ENCODE measurements at regions not wholly inside any gene's neighbourhood (a gene's known extent, or its start where the extent isn't known, plus 50 kb on each side); places are given as distances from the start of the nearest gene placed in this dataset.
"Not testable (repeated sequence)": the region's sequence is repeated elsewhere in the genome, so short reads cannot be mapped to it uniquely, and the experiment has no call there.

DNA sequence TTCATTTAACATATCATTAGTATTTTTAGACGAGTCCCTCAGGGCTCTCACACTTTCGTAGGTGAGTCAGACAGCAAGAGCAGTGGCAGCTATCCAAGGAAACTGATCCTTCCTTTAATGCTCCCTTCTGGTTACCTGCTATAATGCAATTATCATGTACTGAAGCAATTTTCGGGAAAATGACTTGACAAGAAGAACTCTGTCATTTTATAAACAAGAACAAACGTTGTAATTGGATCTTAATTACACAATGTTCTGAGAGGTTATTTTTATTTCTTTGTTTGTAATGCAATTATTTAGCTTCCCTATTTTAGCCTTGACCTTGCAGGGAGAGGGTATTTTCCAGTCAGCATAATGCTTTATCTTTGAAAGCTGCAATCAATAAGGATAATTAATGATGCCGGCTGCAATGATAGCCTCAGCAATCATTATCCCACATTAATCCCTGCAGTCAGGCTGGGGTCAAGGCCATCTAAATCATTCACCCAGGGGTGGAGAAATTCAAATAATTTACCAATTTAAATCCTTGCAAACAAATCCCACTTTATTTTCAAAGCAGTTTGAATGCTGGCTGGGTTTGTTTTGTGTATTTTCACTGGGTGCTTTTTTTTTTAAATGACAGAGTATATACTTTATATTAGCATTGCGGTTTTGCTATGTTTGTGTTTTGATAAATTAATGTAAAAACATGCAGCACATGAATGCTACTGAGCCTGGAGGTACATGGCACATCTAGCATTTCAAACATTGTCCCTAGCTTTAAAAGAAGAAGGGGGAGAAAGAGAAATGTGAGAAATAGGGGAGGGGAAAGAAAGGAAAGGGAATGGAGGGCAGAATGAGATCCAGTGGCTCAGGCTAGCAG, 249.9 kb downstream of the SHOX2 start:
- DNase-seq = no peak

DNA sequence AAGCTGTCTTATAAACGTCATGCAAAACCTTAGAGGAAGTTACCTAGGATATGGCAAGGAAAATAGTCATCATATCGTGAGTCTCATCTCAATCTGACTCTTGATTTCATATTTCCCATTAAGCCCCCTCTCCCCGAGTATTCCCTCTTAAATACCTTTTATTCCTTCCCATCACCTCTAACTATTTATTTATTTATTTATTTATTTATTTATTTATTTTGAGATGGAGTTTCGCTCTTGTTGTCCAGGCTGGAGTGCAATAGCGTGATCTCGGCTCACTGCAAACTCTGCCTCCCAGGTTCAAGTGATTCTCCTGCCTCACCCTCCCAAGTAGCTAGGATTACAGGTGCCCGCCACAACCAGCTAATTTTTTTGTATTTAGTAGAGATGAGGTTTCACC, 260.4 kb downstream of the SHOX2 start:
- DNase-seq = not testable (repeated sequence)

GRCh38 chr3:157844800-157845565, 261.2 kb downstream of the SHOX2 start:
- DNase-seq = no peak

- DNase-seq = no peak
These were observed 262.0 kb downstream of the SHOX2 start for GRCh38 chr3:157844216-157844615.

GRCh38 chr3:157841029-157841428, 265.2 kb downstream of the SHOX2 start:
- DNase-seq = no peak

DNA sequence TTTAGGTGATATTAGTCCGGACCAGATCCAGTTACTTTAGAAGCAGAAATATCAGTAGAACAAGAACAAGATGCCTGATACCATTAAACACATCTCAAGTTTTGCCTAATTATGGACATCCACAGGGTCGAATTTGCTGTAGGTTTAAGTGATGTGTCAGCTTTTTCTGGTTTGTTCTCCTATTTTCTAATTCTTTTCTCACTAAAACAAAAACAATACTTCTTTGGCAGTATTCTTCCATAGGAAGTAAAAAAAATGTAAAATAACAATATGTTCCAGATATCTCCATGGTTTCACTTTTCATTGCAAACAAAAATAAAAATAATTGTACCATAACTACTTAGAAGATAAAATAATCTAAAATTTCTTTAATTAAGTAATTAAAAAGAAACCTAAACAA, 265.7 kb downstream of the SHOX2 start:
- DNase-seq = no peak

GRCh38 chr3:157838457-157838856, 267.8 kb downstream of the SHOX2 start:
- no peak for DNase-seq

- no peak for DNase-seq
These were observed 268.9 kb downstream of the SHOX2 start for GRCh38 chr3:157837336-157837735.

DNA sequence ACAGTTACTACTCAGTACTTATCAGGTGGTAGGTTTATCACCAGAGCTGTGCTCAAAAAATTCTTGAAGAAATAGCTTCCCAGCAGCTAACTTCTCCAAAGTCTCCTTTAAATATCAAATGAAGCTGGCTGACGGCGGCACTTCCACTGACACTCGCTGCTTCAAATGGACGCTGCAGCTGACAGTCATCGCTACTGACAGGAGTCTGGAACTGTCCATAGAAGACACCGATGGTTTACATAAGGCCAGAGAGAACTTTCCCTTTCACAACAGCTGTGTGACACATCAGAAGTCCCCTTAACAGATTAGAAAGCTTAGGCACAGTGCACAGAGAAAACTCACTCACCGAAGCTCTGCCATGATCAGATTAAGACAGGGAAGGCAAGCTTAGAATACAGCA, 270.2 kb downstream of the SHOX2 start:
- DNase-seq = no peak

- no peak for DNase-seq
These were observed 273.6 kb downstream of the SHOX2 start for GRCh38 chr3:157832588-157832987.

DNA sequence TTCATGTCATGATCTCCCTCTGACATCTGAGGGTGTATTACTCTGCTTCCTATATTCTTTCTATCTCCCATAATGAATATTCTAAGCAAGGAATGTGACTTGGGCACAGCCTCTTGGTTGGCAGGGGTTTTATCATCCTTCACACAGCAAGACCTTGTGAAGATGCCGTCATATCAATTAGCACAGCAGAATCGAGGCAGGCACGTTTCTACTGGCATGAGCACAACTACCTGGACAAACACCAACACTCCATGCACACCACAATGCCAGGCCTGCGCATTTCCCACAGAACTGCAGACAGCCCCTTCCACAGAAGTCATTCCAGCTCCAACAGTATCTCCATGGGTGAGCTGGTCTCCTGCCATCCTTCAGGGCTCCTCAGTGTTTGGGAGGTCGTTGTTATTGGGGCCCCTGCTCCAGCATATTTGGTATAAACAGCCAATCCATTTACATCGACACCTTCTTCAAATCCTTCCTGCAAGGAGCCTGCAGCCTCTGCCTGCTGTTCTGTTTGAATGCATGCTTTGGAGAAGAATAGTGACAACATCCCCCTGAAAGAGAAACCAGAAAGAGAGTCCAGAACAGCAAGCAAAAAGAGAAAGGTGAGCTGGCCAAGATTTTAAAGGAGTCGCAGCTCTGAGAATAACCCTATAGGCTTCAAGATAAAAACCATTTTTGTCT, 275.5 kb downstream of the SHOX2 start:
- DNase-seq = no peak

- no peak for DNase-seq
These were observed 276.4 kb downstream of the SHOX2 start for GRCh38 chr3:157829786-157830185.

DNA sequence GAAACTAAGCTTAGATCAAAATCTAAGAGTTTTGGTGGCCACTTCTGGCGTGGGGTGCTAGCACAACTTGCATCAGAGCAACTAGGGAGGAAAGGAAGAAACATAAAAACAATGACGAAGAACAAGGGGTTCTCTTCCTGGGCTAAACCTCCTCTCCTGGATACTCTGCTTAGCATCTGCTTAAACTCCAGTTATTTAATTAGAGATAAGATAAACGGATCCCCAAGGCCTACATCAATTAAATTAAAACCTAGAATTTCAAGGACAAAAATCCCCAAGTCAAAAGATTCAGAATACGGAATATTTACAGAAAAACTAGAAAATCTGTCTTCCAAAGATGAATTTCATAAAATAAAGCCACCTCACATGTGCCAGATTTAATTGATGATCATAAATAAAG, 281.9 kb downstream of the SHOX2 start:
- DNase-seq = no peak

DNA sequence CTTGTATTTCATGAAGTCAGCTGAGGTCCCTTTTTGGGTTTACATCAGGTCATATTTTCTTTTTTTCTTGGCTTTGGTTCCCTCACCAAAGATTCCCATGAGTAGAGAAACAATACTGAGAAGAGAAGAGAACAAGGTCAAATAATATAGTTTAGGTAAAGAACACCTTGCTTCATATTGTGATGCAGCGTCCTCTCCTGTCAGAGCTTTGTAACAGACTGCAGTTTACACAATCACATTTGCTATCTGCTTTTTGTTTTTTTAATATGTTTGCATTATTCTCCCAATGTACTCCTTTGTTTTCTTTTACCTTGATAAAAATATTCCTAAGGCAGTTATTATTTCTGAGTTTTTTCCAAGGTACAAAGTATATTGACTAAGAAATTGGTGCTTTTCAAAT, 283.2 kb downstream of the SHOX2 start:
- no peak for DNase-seq

DNA sequence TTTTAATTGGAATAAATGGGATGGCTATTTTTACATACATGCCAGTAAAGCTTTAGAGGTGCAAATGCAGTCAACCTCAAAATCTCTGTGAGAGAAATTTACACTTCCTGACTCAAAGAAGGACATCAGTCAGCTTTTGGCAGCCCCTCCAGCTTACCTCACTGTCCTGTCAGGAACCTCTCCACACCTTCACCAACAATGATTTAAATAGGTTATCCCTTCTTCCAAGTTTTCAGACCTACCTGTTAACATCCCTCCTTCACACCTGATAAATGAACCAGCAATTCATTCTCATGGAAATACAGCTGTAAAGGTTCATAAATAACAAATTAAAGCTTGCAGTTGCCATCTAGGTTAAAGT, 286.1 kb downstream of the SHOX2 start:
- DNase-seq = no peak

DNA sequence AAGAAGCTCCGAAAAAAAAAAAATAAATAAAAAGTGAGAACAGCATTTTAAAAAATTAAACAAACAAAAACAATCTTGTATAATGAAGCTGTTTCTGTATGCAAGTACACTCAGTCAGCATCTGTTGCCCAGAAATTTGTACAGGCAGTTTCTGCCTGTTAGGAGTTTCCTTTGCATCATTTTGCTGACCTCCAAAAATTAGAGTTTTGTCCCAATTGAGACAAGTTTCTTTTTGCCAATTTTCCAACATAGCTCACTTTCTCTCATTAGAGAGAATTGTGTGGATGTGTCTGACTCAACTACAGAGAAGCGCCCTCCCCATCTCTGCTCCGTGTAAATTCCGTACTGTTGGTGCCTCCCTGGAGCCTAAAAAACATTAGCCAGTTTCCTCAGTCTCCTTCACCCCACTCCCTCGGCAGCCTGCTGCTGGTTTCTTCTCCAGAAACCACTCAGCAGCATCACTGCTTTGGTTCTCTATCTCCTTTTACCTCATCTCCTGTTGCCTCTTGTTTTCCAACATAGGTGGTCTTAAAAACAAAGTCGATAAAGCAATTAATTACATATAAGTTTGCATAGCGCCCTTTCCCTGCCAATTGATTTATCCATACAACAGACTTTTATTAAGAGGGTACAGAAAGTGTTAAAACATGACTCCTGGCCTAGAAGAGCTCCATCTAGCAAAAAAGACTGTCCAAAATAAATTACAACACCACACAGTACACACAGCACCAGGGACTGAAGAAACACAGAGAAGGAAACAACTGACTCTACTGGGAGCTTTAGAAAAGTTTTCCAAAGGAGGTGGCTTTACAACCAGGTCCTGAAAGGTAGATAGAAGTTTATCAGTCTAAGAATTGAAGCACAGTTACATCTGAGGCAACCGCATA, 286.7 kb downstream of the SHOX2 start:
- no peak for DNase-seq

GRCh38 chr3:157816896-157817295, 289.3 kb downstream of the SHOX2 start:
- DNase-seq = no peak

GRCh38 chr3:157816296-157816695, 289.9 kb downstream of the SHOX2 start:
- no peak for DNase-seq

GRCh38 chr3:157815739-157816138, 290.5 kb downstream of the SHOX2 start:
- no peak for DNase-seq

DNA sequence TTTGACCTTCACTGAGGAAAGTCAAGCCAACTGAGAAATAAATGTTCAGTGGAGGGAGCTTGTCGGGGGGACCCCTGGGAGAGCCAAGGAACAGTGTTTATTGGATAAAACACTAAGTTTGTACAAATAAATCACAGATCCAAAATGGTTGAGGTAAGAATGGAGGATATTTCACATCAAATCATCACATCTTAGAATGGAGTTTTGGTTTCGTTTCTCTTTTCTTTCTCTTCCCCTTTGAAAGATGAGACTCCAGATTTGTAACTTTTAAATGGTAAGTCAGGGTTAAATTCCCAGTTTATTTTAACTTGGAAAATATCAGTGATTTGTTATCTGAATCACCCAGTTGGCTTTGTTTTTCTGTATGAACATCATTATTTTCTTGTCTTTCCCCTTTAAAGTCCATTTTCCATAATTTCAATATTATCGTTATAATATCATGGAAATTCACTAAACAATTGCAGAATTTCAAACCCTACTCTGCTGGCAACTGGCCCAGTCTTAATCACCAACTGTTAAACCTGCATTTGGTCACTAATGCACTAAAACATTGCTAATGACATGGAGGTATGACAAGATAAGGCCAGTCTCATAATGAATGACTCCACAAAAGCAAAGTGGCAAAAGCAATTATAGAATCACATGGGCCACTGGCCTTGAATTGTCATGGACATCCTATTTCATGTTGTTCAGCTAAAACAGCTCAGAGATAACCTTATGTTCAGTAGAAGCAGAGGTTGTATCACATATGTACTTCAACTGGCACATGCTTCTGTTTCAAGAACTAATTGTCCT, 295.1 kb downstream of the SHOX2 start:
- DNase-seq = no peak

DNA sequence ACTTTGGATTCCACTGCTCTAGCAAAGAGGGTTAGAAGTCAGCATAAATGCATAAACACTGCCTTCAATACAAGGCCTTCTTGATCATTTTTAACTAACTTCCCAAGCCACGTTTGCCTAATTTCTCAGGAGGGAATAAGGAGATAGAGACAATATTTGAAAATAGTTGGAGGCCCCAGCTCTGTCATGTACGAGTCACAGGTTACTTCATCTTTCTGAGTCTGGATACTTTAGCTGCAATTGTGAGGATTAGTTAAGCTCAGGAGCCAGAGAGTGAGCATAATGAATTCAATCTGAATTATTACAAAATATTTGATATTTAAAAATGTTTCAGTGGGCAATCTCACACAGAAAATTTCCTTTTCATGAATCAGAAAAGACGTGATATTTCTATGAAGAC, 298.9 kb downstream of the SHOX2 start:
- no peak for DNase-seq

DNA sequence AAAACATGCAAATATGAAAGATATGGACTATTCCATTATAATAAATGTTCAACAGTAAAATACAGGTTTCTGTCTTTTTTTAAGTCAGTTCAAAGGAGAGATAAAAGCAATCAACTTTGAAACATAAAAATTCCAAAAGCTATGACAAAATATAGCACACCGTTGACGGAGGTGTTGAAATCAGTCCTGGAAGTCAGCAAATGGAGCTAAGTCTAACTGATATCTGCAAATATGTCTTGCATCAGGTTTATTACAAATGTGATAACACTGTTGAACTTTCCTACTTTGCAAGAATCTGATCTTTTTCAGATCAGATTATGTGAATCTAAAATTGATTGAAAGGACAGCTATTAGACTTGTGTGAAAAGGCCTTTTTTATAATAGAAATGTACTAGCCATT, 300.7 kb downstream of the SHOX2 start:
- no peak for DNase-seq
